Muscle layer of colon (tissue), 2 donors: ENCODE measurements at regions not wholly inside any gene's neighbourhood (a gene's known extent, or its start where the extent isn't known, plus 50 kb on each side); places are given as distances from the start of the nearest gene placed in this dataset.

Experiments
- H3K27ac ChIP-seq: one replicate; pipeline ENCODE4 v1.7.0; 2013; ENCODE audit warnings: low read depth, mild to moderate bottlenecking, low read length, moderate library complexity
- H3K27me3 ChIP-seq, 2 donors: one replicate each; pipeline ENCODE4 v1.7.0; 2013; ENCODE audit warnings: low read length in 2 of 2, mild to moderate bottlenecking in 2 of 2; ENCODE audit not compliant: insufficient read depth in 2 of 2, control insufficient read depth in 1 of 2
- H3K36me3 ChIP-seq: one replicate; pipeline ENCODE4 v1.7.0; 2013; ENCODE audit warnings: mild to moderate bottlenecking, low read length; ENCODE audit not compliant: insufficient read depth
- H3K4me1 ChIP-seq: one replicate; pipeline ENCODE4 v1.7.0; 2013; ENCODE audit warnings: mild to moderate bottlenecking, low read length; ENCODE audit not compliant: insufficient read depth
- H3K4me3 ChIP-seq, 2 donors: one replicate each; pipeline ENCODE4 v1.7.0; 2013; ENCODE audit warnings: low read length in 2 of 2, low read depth in 1 of 2, mild to moderate bottlenecking in 1 of 2, moderate library complexity in 1 of 2
- H3K9ac ChIP-seq: one replicate; pipeline ENCODE4 v1.7.0; 2013; ENCODE audit warnings: low read length
- H3K9me3 ChIP-seq: one replicate; pipeline ENCODE4 v1.7.0; 2013; ENCODE audit warnings: mild to moderate bottlenecking, low read length
- donor health status: abdominal sarcoma.
- donor health status: Adenocarcinoma of cecum.

DNA sequence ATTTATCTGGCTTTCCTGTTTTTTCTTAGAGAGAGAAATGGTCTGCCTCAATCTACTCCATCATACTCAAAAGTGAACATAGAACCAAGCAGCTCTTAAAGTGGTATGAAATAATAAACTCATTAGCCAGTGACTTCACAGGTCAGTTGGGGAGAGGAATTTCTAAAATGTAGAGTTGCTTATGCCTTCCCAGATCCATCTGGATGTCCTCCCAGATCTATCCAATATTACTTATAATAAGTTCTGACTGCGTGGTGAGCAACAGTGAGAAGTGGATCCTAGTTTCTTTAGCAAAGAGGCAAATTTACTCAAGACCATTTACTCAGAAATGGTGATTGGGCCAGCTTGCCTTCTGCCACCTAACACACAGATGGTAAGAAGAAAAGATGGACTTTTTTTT, 748.0 kb downstream of the PCDH18 start:
- Histone ChIP-seq H3K4me3 (no peak overlapping the region), H3K9me3 (no peaks in the 10 kb centered on the region), H3K27me3 (no peaks in the 10 kb centered on the region), H3K4me1 (no peaks in the 10 kb centered on the region), H3K9ac (no peak overlapping the region), H3K27ac (no peak overlapping the region), H3K36me3 (no peaks in the 10 kb centered on the region)

DNA sequence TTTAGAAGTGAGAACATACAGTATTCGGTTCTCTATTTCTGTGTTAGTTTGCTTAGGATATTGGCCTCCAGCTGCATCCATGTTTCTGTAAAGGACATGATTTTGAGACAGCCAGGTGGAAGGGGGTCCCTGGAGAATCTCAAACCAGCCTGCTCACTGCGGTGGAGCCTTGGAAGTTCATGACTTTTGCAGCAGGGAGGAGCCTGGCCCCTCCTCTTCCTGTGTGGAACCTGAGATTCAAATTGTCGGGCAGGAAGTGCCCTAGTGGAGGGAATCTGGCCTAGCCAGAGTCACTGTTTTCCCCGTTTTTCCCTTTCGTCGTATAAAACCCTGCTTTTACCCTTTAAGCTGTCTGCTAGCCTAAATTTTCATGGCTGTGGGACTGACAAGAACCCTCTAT, 762.6 kb downstream of the PCDH18 start:
- H3K4me1 ChIP-seq, result no peaks in the 10 kb centered on the region
- no peaks in the 10 kb centered on the region for H3K36me3 ChIP-seq
- H3K4me3 ChIP-seq, result no peak overlapping the region
- H3K27me3 ChIP-seq, result no peaks in the 10 kb centered on the region
- H3K9me3 ChIP-seq, result no peaks in the 10 kb centered on the region
- H3K9ac ChIP-seq, result no peak overlapping the region
- H3K27ac ChIP-seq, result no peak overlapping the region

DNA sequence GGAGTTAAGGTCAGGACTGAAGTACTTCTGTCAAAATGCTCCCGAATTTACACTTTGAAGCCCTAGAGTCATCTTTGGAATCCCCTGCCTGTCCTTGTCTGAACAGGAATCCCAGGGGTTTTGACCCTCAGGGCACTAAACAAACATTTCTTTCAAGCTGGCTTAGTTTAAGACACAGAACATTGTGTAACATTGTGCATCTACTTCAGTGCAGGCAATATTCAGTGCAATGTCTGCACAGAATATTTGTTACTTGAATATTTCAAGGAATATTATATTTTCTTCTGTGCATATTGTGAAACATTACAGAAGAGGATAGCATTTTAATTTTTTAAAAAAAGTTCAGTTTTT, 763.4 kb downstream of the PCDH18 start:
- no peaks in the 10 kb centered on the region for H3K9me3 ChIP-seq
- H3K4me1 ChIP-seq, result no peaks in the 10 kb centered on the region
- no peaks in the 10 kb centered on the region for H3K27me3 ChIP-seq
- no peaks in the 10 kb centered on the region for H3K36me3 ChIP-seq
- no peak overlapping the region for H3K9ac ChIP-seq
- H3K4me3 ChIP-seq, result no peak overlapping the region
- H3K27ac ChIP-seq, result no peak overlapping the region

DNA sequence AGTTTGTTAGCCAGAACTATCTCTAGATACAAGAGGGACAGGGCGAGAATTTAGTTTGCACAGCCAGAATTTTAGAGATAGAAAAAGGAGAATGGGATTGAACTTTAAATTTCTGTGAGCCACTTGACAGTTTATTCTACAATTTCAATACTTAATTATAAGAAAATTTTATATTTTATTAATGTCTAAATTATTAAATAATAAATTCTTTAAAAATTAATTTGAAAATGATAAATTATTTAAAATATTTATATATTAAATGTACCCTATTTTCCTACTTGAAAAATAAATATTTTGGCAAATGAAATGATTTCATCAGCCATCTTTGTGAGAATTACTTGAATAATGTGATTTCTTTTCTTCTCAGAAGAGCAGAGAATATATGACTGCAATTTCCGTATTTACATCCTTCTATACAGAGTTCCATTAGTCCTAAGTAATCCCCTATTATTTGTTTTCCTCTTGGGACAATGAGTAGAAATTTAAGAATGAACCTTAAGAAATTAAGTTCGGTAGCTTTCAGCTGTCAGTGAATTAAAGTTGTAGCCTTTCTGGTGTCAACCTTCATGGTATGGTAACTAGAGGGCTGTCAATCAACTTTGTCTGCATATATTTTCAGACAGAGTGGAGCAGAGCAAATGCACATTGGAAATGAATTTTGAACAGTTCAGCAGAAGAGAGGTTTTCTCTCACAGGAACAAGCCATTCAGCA, 763.9 kb downstream of the PCDH18 start:
- Histone ChIP-seq H3K4me3 (no peak overlapping the region), H3K27ac (no peak overlapping the region), H3K9ac (no peak overlapping the region), H3K4me1 (no peaks in the 10 kb centered on the region), H3K27me3 (no peaks in the 10 kb centered on the region), H3K9me3 (no peaks in the 10 kb centered on the region), H3K36me3 (no peaks in the 10 kb centered on the region)

DNA sequence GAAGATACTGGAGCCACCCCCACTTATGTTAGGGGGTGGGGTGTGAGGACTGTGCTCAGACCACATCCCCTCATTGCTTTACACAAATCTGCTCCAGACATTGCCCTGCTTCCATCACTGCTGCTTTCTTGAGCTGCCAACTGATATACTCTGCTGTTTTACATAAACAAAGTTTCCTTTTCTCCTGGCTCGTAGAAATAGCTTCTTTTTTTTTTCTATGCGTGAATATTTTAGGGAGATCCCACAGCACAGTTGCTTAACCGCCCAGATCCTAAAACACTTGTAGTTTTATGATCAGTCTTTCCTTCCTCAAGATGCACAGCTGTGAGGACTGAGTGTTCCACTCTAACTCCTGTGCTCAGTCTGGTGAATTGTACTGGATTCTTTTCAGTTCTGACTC, 768.4 kb downstream of the PCDH18 start:
- Histone ChIP-seq H3K4me1 (no peaks in the 10 kb centered on the region), H3K27me3 (no peaks in the 10 kb centered on the region), H3K4me3 (no peak overlapping the region), H3K27ac (no peak overlapping the region), H3K9me3 (no peaks in the 10 kb centered on the region), H3K36me3 (no peaks in the 10 kb centered on the region), H3K9ac (no peak overlapping the region)

DNA sequence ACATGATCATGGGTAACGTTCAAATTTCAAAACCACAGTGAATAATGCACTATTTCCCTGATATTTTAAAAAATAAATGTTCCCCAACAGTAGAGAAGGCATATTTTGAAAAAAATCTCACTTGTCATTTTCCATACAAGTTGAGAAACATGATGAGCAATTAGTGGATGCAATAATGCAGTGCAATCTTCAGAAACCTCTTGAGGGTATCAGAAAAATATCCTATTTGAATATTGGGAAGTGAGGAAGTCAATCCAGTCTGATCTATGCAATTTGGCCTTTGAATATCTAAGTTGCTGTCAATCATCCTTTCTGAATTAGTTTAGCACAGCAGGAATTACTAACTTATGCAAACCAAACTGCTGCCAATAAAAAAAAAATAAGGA, 776.8 kb downstream of the PCDH18 start:
- Histone ChIP-seq H3K4me1 (no peaks in the 10 kb centered on the region), H3K9me3 (no peaks in the 10 kb centered on the region), H3K27ac (no peak overlapping the region), H3K27me3 (no peaks in the 10 kb centered on the region), H3K36me3 (no peaks in the 10 kb centered on the region), H3K9ac (no peak overlapping the region), H3K4me3 (no peak overlapping the region)

DNA sequence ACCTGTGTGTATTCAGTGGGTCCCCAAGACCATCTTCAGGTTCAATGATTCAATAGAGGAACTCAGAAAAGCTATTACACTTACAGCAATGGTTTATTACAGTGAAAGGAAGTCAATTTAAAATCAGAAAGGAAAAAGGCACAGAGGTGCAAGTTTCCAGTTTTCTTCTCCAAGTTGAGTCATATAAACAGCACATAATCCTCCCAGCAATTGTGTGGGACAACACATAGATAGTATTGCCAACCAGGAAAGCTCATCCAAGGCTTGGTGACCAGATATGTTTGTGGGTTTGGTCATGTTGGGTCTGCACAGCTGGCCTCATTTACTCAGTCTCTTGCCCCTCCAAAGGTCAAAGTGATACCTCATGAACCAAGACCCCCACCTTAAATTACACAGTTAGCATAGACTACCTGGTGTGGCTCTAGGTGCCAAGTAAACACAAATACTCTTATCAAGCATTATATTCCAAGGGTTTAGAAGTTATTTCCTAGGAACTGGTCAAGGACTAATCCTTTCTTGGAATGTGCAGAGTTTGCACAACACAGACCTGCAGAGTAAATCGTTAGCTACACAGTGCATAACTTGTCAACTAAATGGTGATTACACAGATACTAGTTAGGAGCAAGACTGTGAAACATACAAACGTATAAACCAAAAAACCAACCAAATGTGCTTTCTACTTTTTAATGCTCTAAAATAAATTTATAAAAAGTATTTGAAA, 777.3 kb downstream of the PCDH18 start:
- Histone ChIP-seq H3K4me1 (no peaks in the 10 kb centered on the region), H3K9ac (no peak overlapping the region), H3K9me3 (no peaks in the 10 kb centered on the region), H3K36me3 (no peaks in the 10 kb centered on the region), H3K27ac (no peak overlapping the region), H3K27me3 (no peaks in the 10 kb centered on the region), H3K4me3 (no peak overlapping the region)

DNA sequence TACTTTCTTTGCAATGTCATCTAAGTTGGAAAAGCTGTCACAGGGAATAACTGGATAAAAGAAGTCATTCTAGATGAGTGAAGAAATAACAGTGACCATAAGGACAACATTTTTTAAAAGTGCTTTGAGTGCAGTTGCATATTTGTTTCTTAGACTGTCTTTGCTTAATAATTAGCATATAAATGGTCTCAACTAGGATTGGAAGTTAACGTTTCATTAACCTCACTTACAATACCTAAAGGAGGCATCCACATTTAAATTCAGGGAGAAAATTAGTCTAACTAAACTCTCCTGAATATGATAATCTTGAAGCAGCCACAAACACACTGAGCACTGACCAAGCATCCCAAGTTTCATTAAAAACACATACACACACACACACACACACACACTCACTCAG, 780.7 kb downstream of the PCDH18 start:
- H3K36me3 ChIP-seq, result no peaks in the 10 kb centered on the region
- no peak overlapping the region for H3K4me3 ChIP-seq
- H3K4me1 ChIP-seq, result peaks cover 4% of the 10 kb centered on the region
- no peak overlapping the region for H3K27ac ChIP-seq
- no peaks in the 10 kb centered on the region for H3K27me3 ChIP-seq
- no peak overlapping the region for H3K9ac ChIP-seq
- H3K9me3 ChIP-seq, result no peaks in the 10 kb centered on the region

DNA sequence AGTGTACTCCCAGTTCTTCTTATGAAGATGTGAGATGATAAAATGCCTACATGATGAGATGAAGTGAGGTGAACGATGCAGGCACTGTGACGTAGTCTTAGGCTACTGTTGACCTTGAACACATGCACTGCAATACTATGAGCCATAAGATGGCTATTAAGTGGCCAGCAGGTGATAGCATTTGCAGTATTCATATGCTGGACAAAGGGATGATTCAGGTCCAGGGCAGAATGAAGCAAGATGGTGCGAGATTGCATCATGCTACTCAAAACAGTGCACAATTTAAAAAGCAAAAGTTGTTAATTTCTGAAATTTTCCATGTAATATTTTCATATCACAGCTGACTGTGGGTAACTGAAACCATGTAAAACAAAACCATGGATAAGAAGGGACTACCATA, 781.4 kb downstream of the PCDH18 start:
- H3K9me3 ChIP-seq, result no peaks in the 10 kb centered on the region
- no peaks in the 10 kb centered on the region for H3K36me3 ChIP-seq
- no peak overlapping the region for H3K27ac ChIP-seq
- no peak overlapping the region for H3K9ac ChIP-seq
- peaks cover 4% of the 10 kb centered on the region for H3K4me1 ChIP-seq
- H3K27me3 ChIP-seq, result no peaks in the 10 kb centered on the region
- H3K4me3 ChIP-seq, result no peak overlapping the region

DNA sequence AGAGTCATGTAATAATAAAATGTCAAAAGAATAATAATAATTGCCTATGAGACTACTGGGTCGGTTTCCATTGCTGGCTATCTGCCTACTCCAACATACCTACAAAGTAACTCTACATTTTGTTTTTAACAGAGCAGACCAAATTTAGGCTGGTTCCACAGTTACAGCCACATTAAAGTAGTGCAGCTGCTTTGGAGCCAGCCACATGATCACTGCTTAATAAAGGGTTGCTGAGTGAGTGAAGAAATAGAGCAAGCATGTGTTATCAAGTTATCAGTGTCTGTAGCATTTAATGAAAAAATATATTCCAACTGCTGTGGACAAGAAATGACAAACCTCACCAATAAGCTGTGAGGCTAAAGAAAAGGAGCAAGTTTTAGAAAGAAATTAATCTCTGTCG, 782.3 kb downstream of the PCDH18 start:
- H3K9ac ChIP-seq, result no peak overlapping the region
- no peaks in the 10 kb centered on the region for H3K27me3 ChIP-seq
- H3K4me1 ChIP-seq, result peaks cover 4% of the 10 kb centered on the region
- no peak overlapping the region for H3K4me3 ChIP-seq
- H3K27ac ChIP-seq, result no peak overlapping the region
- no peaks in the 10 kb centered on the region for H3K9me3 ChIP-seq
- no peaks in the 10 kb centered on the region for H3K36me3 ChIP-seq

DNA sequence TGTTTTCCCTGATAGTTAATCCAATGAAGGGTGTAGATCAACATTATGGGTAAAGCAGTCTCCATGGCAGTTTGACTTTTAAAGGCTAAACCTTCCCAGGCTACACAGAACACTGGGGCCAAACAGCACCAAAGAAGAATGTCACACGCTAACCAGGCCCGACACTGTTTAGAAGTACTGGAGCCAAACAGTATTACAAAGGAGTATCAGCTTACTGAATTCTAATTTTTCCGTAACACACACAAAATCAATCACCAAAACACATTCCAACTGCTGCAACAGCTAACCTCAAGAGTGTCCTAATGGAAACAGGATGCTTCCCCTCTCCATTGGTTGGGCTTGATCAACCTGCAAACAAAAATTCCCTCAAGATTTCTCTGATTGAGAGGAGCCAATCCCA, 783.5 kb downstream of the PCDH18 start:
- Histone ChIP-seq H3K27me3 (no peaks in the 10 kb centered on the region), H3K9me3 (no peaks in the 10 kb centered on the region), H3K4me1 (peaks cover 4% of the 10 kb centered on the region), H3K36me3 (no peaks in the 10 kb centered on the region), H3K9ac (no peak overlapping the region), H3K4me3 (no peak overlapping the region), H3K27ac (no peak overlapping the region)

DNA sequence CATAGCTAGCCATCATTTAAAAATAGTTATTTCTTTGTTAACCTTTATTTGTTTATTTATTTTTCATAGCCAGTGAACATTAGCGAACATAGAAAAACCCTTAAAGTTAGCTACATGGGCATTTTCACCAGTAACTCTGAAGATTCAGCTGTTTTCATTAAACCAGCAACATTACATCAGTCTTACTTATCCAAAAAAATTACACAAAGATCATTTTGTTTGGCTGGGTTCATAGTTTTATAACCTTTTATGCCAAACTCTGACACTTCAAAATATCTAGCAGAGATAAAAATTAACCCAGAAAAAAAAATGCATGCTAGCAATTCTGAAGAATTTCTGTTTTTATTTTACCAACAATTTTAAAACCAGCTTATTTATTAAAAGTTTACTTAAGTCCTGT, 784.1 kb downstream of the PCDH18 start:
- H3K4me3 ChIP-seq, result no peak overlapping the region
- no peaks in the 10 kb centered on the region for H3K27me3 ChIP-seq
- no peak overlapping the region for H3K9ac ChIP-seq
- H3K27ac ChIP-seq, result no peak overlapping the region
- H3K9me3 ChIP-seq, result no peaks in the 10 kb centered on the region
- no peaks in the 10 kb centered on the region for H3K36me3 ChIP-seq
- H3K4me1 ChIP-seq, result peaks cover 4% of the 10 kb centered on the region
